GM23248 (cell line): ENCODE measurements at regions not wholly inside any gene's neighbourhood (a gene's known extent, or its start where the extent isn't known, plus 50 kb on each side); places are given as distances from the start of the nearest gene placed in this dataset.

Experiments used
- DNase-seq: peaks from one replicate; pipeline ENCODE4 v3.0.0-alpha.2; 2015
- H2AFZ ChIP-seq: fragments of 200-600 bp; sonication (generic); 2 replicates; pipeline ENCODE4 v1.6.1; 2016; ENCODE audit warnings: antibody characterized with exemption
- H3F3A ChIP-seq: fragments of 200-600 bp; sonication (generic); 2 replicates; pipeline ENCODE4 v1.6.1; 2016; ENCODE audit warnings: mild to moderate bottlenecking, antibody characterized with exemption, mixed run types; ENCODE audit not compliant: insufficient read depth
- H3K27ac ChIP-seq: fragments of 200-600 bp; sonication (generic); 2 replicates; pipeline ENCODE4 v1.5.1; 2016; ENCODE audit warnings: mild to moderate bottlenecking
- H3K27me3 ChIP-seq: fragments of 200-600 bp; sonication (generic); replicated peaks from 2 replicates; pipeline ENCODE4 v1.6.1; 2016; ENCODE audit warnings: mild to moderate bottlenecking; ENCODE audit not compliant: insufficient read depth
- H3K36me3 ChIP-seq: fragments of 200-600 bp; sonication (generic); 2 replicates; pipeline ENCODE4 v1.6.1; 2016; ENCODE audit warnings: low read depth, mild to moderate bottlenecking
- H3K4me1 ChIP-seq: fragments of 200-600 bp; sonication (generic); 2 replicates; pipeline ENCODE4 v1.6.1; 2016; ENCODE audit warnings: mild to moderate bottlenecking; ENCODE audit not compliant: insufficient read depth
- H3K4me2 ChIP-seq: fragments of 200-600 bp; sonication (generic); one replicate; pipeline ENCODE4 v1.6.1; 2016; ENCODE audit warnings: mild to moderate bottlenecking; ENCODE audit not compliant: unreplicated experiment
- H3K4me3 ChIP-seq: fragments of 200-600 bp; sonication (generic); 2 replicates; pipeline ENCODE4 v1.5.1; 2016; ENCODE audit warnings: mild to moderate bottlenecking
- H3K79me2 ChIP-seq: fragments of 200-600 bp; sonication (generic); 2 replicates; pipeline ENCODE4 v1.6.1; 2016; ENCODE audit warnings: mild to moderate bottlenecking; ENCODE audit not compliant: insufficient read depth
- H3K9ac ChIP-seq: fragments of 200-600 bp; sonication (generic); 2 replicates; pipeline ENCODE4 v1.6.1; 2016; ENCODE audit warnings: mild to moderate bottlenecking
- H3K9me2 ChIP-seq: fragments of 200-600 bp; sonication (generic); 2 replicates; pipeline ENCODE4 v1.6.1; 2016; ENCODE audit warnings: mixed run types, mild to moderate bottlenecking, moderate library complexity; ENCODE audit not compliant: insufficient read depth
- H3K9me3 ChIP-seq: fragments of 200-600 bp; sonication (generic); one replicate; pipeline ENCODE4 v1.6.1; 2017; ENCODE audit warnings: low read depth
- H4K20me1 ChIP-seq: fragments of 200-600 bp; sonication (generic); 2 replicates; pipeline ENCODE4 v1.6.0; 2016; ENCODE audit not compliant: insufficient read depth
- EZH2 ChIP-seq: fragments of 200-600 bp; sonication (generic); IDR thresholded peaks from 2 replicates; pipeline ENCODE4 v1.6.1; 2018; ENCODE audit warnings: antibody characterized with exemption, mild to moderate bottlenecking; ENCODE audit not compliant: insufficient read depth, poor library complexity, severe bottlenecking
- EZH2phosphoT487 ChIP-seq: fragments of 200-600 bp; sonication (generic); IDR thresholded peaks from 2 replicates; pipeline ENCODE4 v1.6.1; 2018; ENCODE audit warnings: antibody characterized with exemption, moderate library complexity, mild to moderate bottlenecking, low read depth; ENCODE audit not compliant: insufficient read depth
- WGBS, 2 experiments: methylation state at CpG; one replicate each; pipeline ENCODE4 v1.1.6; 2015 to 2017; ENCODE audit warnings: low lambda C conversion rate in 2 of 2, low coverage in 1 of 2; ENCODE audit errors: missing lambda C conversion rate in 2 of 2; 5-methylcytosine and 5-hydroxymethylcytosine counted together
- in situ Hi-C: fragments of 300-500 bp; cut with MboI; formaldehyde crosslinking; loops from 2 replicates; pipeline ENCODE4 v1.15.0; 2020

GRCh38 chr6:114430534-114431124, 87.8 kb upstream of the HS3ST5 start:
- no peak for TF ChIP-seq EZH2
- no peaks in the 10 kb centered on the region for H3K27me3 ChIP-seq
- no peak for DNase-seq
- H3K4me3 ChIP-seq, result no peak overlapping the region
- no peaks in the 10 kb centered on the region for H3K4me1 ChIP-seq
- H3K9ac ChIP-seq, result no peak overlapping the region
- no peaks in the 10 kb centered on the region for H3K9me2 ChIP-seq
- H3K79me2 ChIP-seq, result no peaks in the 10 kb centered on the region
- no peaks in the 10 kb centered on the region for H3K36me3 ChIP-seq
- WGBS, 2 experiments, result 4 to 13% methylated on average over 4 of the region's 4 CpGs
- no peak overlapping the region for H3K27ac ChIP-seq
- H2AFZ ChIP-seq, result no peak overlapping the region
- H4K20me1 ChIP-seq, result no peaks in the 10 kb centered on the region
- in situ Hi-C loops, result no loop called here
- no peaks in the 10 kb centered on the region for H3F3A ChIP-seq
- no peaks in the 10 kb centered on the region for H3K9me3 ChIP-seq
- H3K4me2 ChIP-seq, result no peak overlapping the region

DNA sequence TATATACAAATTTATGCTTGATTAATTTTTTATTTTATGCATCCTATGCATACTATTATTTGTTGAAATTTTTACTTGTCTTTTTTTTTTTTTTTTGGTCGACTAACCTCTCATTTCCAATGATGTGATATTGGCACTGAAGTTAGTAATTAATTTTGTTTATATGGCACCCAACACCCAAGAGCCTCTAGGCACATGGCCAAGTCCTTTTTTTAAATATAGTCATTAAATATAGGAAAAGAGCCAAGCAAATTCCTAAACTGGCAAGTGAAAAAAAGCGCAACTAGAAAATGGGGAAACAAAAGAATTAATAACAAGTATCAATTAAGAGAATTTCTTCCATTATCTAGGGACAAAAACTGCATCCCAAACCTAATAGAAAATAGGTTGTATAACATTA, 85.5 kb upstream of the HS3ST5 start:
- 42 to 47% methylated on average over 2 of the region's 2 CpGs for WGBS, 2 experiments
- in situ Hi-C loops, result no loop called here

GRCh38 chr6:114421199-114421598, 78.4 kb upstream of the HS3ST5 start:
- Histone ChIP-seq H3K27me3 (no peaks in the 10 kb centered on the region), H3K4me1 (no peaks in the 10 kb centered on the region), H2AFZ (no peak overlapping the region), H3K9ac (no peak overlapping the region), H3K4me2 (no peak overlapping the region), H3K36me3 (no peaks in the 10 kb centered on the region), H3F3A (no peaks in the 10 kb centered on the region), H4K20me1 (no peaks in the 10 kb centered on the region), H3K27ac (no peak overlapping the region), H3K9me3 (no peaks in the 10 kb centered on the region), H3K4me3 (no peak overlapping the region), H3K9me2 (no peaks in the 10 kb centered on the region), H3K79me2 (no peaks in the 10 kb centered on the region)
- no peak for DNase-seq
- in situ Hi-C loops, result no loop called here
- TF ChIP-seq EZH2phosphoT487 (no peak), EZH2 (no peak)

More for the DNA sequence above, 85.5 kb upstream of the HS3ST5 start:
- no peaks in the 10 kb centered on the region for H3K36me3 ChIP-seq
- H4K20me1 ChIP-seq, result no peaks in the 10 kb centered on the region
- no peaks in the 10 kb centered on the region for H3K27me3 ChIP-seq
- no peak overlapping the region for H3K9ac ChIP-seq
- TF ChIP-seq EZH2phosphoT487 (no peak), EZH2 (no peak)
- DNase-seq, result no peak
- no peaks in the 10 kb centered on the region for H3F3A ChIP-seq
- no peaks in the 10 kb centered on the region for H3K9me2 ChIP-seq
- no peaks in the 10 kb centered on the region for H3K9me3 ChIP-seq
- H2AFZ ChIP-seq, result no peak overlapping the region
- H3K4me2 ChIP-seq, result no peak overlapping the region
- no peaks in the 10 kb centered on the region for H3K79me2 ChIP-seq
- no peak overlapping the region for H3K27ac ChIP-seq
- no peak overlapping the region for H3K4me3 ChIP-seq
- H3K4me1 ChIP-seq, result no peaks in the 10 kb centered on the region

GRCh38 chr6:114419175-114419574, 76.4 kb upstream of the HS3ST5 start:
- H3K4me3 ChIP-seq, result no peak overlapping the region
- H4K20me1 ChIP-seq, result no peaks in the 10 kb centered on the region
- no peaks in the 10 kb centered on the region for H3K9me3 ChIP-seq
- no peak overlapping the region for H3K4me2 ChIP-seq
- H3F3A ChIP-seq, result no peaks in the 10 kb centered on the region
- H3K4me1 ChIP-seq, result no peaks in the 10 kb centered on the region
- 30 to 33% methylated on average over 2 of the region's 2 CpGs for WGBS, 2 experiments
- H3K9me2 ChIP-seq, result no peaks in the 10 kb centered on the region
- no peak overlapping the region for H3K27ac ChIP-seq
- H3K79me2 ChIP-seq, result no peaks in the 10 kb centered on the region
- in situ Hi-C loops, result no loop called here
- no peaks in the 10 kb centered on the region for H3K36me3 ChIP-seq
- TF ChIP-seq EZH2 (no peak), EZH2phosphoT487 (no peak)
- no peaks in the 10 kb centered on the region for H3K27me3 ChIP-seq
- no peak overlapping the region for H2AFZ ChIP-seq
- DNase-seq, result no peak
- H3K9ac ChIP-seq, result no peak overlapping the region
